Endothelial cell of umbilical vein (primary cell): ENCODE measurements at regions not wholly inside any gene's neighbourhood (a gene's known extent, or its start where the extent isn't known, plus 50 kb on each side); places are given as distances from the start of the nearest gene placed in this dataset.

Experiments
- BruUV-seq: library from RNA; stranded (reverse); fragments of 400-500 nt; replicated peaks from 2 replicates; lab custom pipeline; 2021; lab: Mats Ljungman, UMichigan
- CTCF ChIA-PET: fragments of 300-600, 350-600 bp; sonication (Branson Sonifier 250); formaldehyde crosslinking; loops from one replicate; lab custom pipeline; 2021; ENCODE audit warnings: antibody characterized with exemption, inconsistent platforms; lab: Charles Lee
- POLR2A ChIA-PET: fragments of 300-600, 350-600 bp; sonication (Branson Sonifier 250); formaldehyde crosslinking; loops from one replicate; lab custom pipeline; 2021; ENCODE audit warnings: antibody characterized with exemption, inconsistent platforms; lab: Charles Lee
- DNase-seq: peaks from one replicate; pipeline ENCODE4 v3.0.0-alpha.2; 2011; ENCODE audit warnings: low read depth, low spot score
- FAIRE-seq: peaks from 2 replicates; lab custom pipeline; 2011; peaks lifted over from hg19 to GRCh38; lab: Jason Lieb, UNC
- H2AFZ ChIP-seq: 2 replicates; pipeline ENCODE4 v1.6.0; 2012; ENCODE audit warnings: low read depth, low read length, control low read depth, inconsistent platforms
- H3K27ac ChIP-seq: 2 replicates; pipeline ENCODE4 v1.5.1; 2011; ENCODE audit warnings: low read depth, mild to moderate bottlenecking, control low read depth, low read length, moderate library complexity; ENCODE audit not compliant: insufficient read depth
- H3K27me3 ChIP-seq, 2 experiments: 2 replicates each; pipeline versions ENCODE4 v1.6.0 to v1.6.1; 2011; ENCODE audit warnings: low read length in 2 of 2, mixed read lengths in 1 of 2; ENCODE audit not compliant: control insufficient read depth in 2 of 2, insufficient read depth in 2 of 2
- H3K36me3 ChIP-seq, 2 experiments: 2 replicates in 1 of 2; 3 replicates in 1 of 2; pipeline ENCODE4 v1.5.1; 2011; ENCODE audit warnings: low read length in 2 of 2, mild to moderate bottlenecking in 1 of 2, moderate library complexity in 1 of 2; ENCODE audit not compliant: control insufficient read depth in 2 of 2, insufficient read depth in 2 of 2; ENCODE audit errors: extremely low read depth in 1 of 2
- H3K4me1 ChIP-seq: 3 replicates; pipeline ENCODE4 v1.5.1; 2011; ENCODE audit warnings: mild to moderate bottlenecking, low read length; ENCODE audit not compliant: control insufficient read depth, insufficient read depth; ENCODE audit errors: extremely low read depth
- H3K4me2 ChIP-seq: 2 replicates; pipeline ENCODE4 v1.6.1; 2011; ENCODE audit warnings: low read length, control low read depth, mixed read lengths; ENCODE audit not compliant: insufficient read depth
- H3K4me3 ChIP-seq, 3 experiments: fragments of 200-600 bp in 1 of 3; sonication (generic), shearing (Covaris generic) in 1 of 3; replicated peaks in 1 of 3; 2 replicates each; pipeline ENCODE4 v1.5.1; 2011 to 2016; ENCODE audit warnings: control low read depth in 3 of 3, low read length in 3 of 3, mild to moderate bottlenecking in 2 of 3, inconsistent platforms in 1 of 3, low read depth in 1 of 3, moderate library complexity in 1 of 3; ENCODE audit not compliant: insufficient read depth in 1 of 3
- H3K79me2 ChIP-seq: 2 replicates; pipeline ENCODE4 v1.6.0; 2012; ENCODE audit warnings: low read length, inconsistent platforms; ENCODE audit not compliant: control insufficient read depth, insufficient read depth
- H3K9ac ChIP-seq: replicated peaks from 2 replicates; pipeline ENCODE3; 2011; ENCODE audit warnings: low read length, control low read depth; ENCODE audit not compliant: insufficient read depth; ENCODE audit errors: extremely low read depth
- H3K9me1 ChIP-seq: replicated peaks from 3 replicates; pipeline ENCODE4 v1.6.0; 2011; ENCODE audit warnings: mild to moderate bottlenecking, low read length; ENCODE audit not compliant: control insufficient read depth, insufficient read depth; ENCODE audit errors: extremely low read depth
- H3K9me3 ChIP-seq: replicated peaks from 2 replicates; pipeline ENCODE4 v1.5.1; 2012; ENCODE audit warnings: low read length, inconsistent platforms; ENCODE audit not compliant: control insufficient read depth, insufficient read depth
- H4K20me1 ChIP-seq: replicated peaks from 2 replicates; pipeline ENCODE3; 2011; ENCODE audit warnings: mild to moderate bottlenecking, low read length; ENCODE audit not compliant: control insufficient read depth, insufficient read depth; ENCODE audit errors: extremely low read depth
- EZH2 ChIP-seq: IDR thresholded peaks from 2 replicates; pipeline ENCODE4 v1.6.1; 2012; ENCODE audit warnings: borderline replicate concordance, low read depth, mild to moderate bottlenecking, moderate library complexity, low read length, inconsistent platforms; ENCODE audit not compliant: severe bottlenecking
- FOS ChIP-seq: IDR thresholded peaks from 2 replicates; pipeline ENCODE4 v1.6.1; 2011; ENCODE audit warnings: mild to moderate bottlenecking, low read length, moderate library complexity, borderline replicate concordance; ENCODE audit not compliant: insufficient read depth
- GATA2 ChIP-seq: IDR thresholded peaks from 2 replicates; pipeline ENCODE4 v1.7.0; 2011; ENCODE audit warnings: low read depth, mild to moderate bottlenecking, moderate library complexity, mixed read lengths, low read length; ENCODE audit not compliant: insufficient read length, insufficient read depth
- JUN ChIP-seq: IDR thresholded peaks from 2 replicates; pipeline ENCODE4 v1.6.1; 2011; ENCODE audit warnings: borderline replicate concordance, low read depth; ENCODE audit not compliant: insufficient read length, insufficient read depth
- MYC ChIP-seq: IDR thresholded peaks from one replicate; pipeline ENCODE4 v1.6.1; 2011; ENCODE audit warnings: mild to moderate bottlenecking, low read depth, low read length
- POLR2A ChIP-seq: IDR thresholded peaks from 2 replicates; pipeline ENCODE4 v1.6.1; 2012; ENCODE audit warnings: low read depth, mild to moderate bottlenecking, control low read depth, low read length
- POLR2AphosphoS5 ChIP-seq: IDR thresholded peaks from 2 replicates; pipeline ENCODE4 v1.6.1; 2012; ENCODE audit warnings: low read depth, mild to moderate bottlenecking, control low read depth, low read length, moderate library complexity; ENCODE audit not compliant: insufficient read depth
- dilution Hi-C: fragments of 300-500 bp; cut with MboI; formaldehyde crosslinking; loops from one replicate; pipeline ENCODE4 v1.15.0; 2019; ENCODE audit warnings: low sequenced_read_pairs; ENCODE audit not compliant: extremely low pct_ligation_motif_present
- intact Hi-C: fragments of 100-400 bp; cut with micrococcal nuclease; formaldehyde crosslinking; loops from one replicate; pipeline ENCODE4 v1.10.0; 2022
- TF ChIP-seq, protein P1 (sequence below): IDR thresholded peaks from 2 replicates; pipeline ENCODE4 v1.6.1; 2011; ENCODE audit not compliant: insufficient read depth, insufficient read length
- TF ChIP-seq, protein P2 (sequence below), 2 donors: IDR thresholded peaks; 1 replicate in 1 of 2; 2 replicates in 1 of 2; pipeline ENCODE4 v1.5.1; 2011; ENCODE audit warnings: low read length in 2 of 2, mild to moderate bottlenecking in 2 of 2, moderate library complexity in 2 of 2, control low read depth in 1 of 2, inconsistent platforms in 1 of 2, low read depth in 1 of 2; ENCODE audit not compliant: insufficient read depth in 1 of 2; ENCODE audit errors: extremely low read depth in 1 of 2

DNA sequence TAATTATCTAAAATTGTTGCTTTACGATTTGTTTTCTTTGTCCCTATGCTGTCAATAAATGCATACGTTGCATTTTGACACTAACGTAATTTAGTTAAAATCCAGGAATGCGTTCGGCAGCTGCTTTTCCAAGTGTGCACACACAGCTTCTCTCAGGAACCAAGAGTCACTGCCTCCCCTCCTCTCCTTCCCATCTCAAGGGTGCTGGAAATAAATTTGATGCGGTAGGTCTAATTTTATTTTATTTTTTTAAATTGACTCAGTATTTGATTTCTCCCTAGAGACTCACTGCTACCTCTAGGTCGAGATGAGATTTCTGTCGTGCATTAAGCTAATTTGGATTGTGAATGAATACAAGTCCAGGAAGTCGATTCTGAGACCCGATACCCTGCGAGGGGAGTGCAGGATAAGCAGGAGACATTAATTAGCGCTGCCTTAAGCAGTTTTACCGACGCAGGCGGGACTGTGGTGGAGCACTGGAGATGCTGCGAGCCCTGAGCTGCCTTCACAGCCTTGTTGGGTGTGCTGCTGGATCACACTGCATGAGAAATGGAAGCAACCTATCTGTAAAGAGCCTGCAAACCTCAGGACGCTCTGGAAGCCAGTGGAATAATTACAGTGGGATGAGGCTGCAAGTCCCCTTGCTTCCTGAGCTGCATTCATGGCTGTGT lies 381.2 kb downstream of the C6orf118 start:
- Histone ChIP-seq H2AFZ (no peak overlapping the region), H3K4me3 (no peak overlapping the region), H3K36me3 (no peaks in the 10 kb centered on the region), H3K79me2 (no peaks in the 10 kb centered on the region), H3K27ac (no peak overlapping the region), H3K9me3 (no peaks in the 10 kb centered on the region), H3K4me2 (no peak overlapping the region), H3K9me1 (no peaks in the 10 kb centered on the region), H3K9ac (no peak overlapping the region), H4K20me1 (no peaks in the 10 kb centered on the region), H3K4me1 (no peaks in the 10 kb centered on the region), H3K27me3 (no peaks in the 10 kb centered on the region)
- intact Hi-C loops (loop anchor here (5.0 to 10.0 kb wide), 2 partner anchors 596 to 1343 kb away; no protein-coding TSS in a partner anchor), dilution Hi-C loops (no loop called here)
- no TSS peak for BruUV-seq
- ChIA-PET CTCF (interaction anchor here (1.1 to 2.3 kb wide), 9 partner anchors 9 to 1508 kb away, joined by 3 to 14 read pairs (median 3); no protein-coding TSS in a partner anchor), POLR2A (interaction anchor here (0.5 kb wide), 1 partner anchor 562 kb away, joined by 5 read pairs; no protein-coding TSS in a partner anchor)
- DNase-seq (no peak), FAIRE-seq (no peak)
- TF ChIP-seq POLR2AphosphoS5: no peak
- TF ChIP-seq, protein P1, sequence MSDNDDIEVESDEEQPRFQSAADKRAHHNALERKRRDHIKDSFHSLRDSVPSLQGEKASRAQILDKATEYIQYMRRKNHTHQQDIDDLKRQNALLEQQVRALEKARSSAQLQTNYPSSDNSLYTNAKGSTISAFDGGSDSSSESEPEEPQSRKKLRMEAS: no peak
- no peak for TF ChIP-seq EZH2
- TF ChIP-seq POLR2A: no peak
- no peak for TF ChIP-seq JUN
- no peak for TF ChIP-seq FOS
- no peak for TF ChIP-seq MYC
- TF ChIP-seq GATA2: no peak
- TF ChIP-seq, protein P2, sequence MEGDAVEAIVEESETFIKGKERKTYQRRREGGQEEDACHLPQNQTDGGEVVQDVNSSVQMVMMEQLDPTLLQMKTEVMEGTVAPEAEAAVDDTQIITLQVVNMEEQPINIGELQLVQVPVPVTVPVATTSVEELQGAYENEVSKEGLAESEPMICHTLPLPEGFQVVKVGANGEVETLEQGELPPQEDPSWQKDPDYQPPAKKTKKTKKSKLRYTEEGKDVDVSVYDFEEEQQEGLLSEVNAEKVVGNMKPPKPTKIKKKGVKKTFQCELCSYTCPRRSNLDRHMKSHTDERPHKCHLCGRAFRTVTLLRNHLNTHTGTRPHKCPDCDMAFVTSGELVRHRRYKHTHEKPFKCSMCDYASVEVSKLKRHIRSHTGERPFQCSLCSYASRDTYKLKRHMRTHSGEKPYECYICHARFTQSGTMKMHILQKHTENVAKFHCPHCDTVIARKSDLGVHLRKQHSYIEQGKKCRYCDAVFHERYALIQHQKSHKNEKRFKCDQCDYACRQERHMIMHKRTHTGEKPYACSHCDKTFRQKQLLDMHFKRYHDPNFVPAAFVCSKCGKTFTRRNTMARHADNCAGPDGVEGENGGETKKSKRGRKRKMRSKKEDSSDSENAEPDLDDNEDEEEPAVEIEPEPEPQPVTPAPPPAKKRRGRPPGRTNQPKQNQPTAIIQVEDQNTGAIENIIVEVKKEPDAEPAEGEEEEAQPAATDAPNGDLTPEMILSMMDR (IDR thresholded peaks at IDR 0.05; ENCODE audit: extremely low read depth in 1 of 2, insufficient read depth in 1 of 2, low read depth in 1 of 2, low read length in 2 of 2): no peak
